Common myeloid progenitor, CD34-positive (primary cell): ENCODE measurements at regions not wholly inside any gene's neighbourhood (a gene's known extent, or its start where the extent isn't known, plus 50 kb on each side); places are given as distances from the start of the nearest gene placed in this dataset.

ENCODE experiments used
- CTCF ChIA-PET: fragments of 350-600 bp; sonication (Branson Sonifier 250); formaldehyde crosslinking; loops from one replicate; lab custom pipeline; 2021; ENCODE audit warnings: antibody characterized with exemption; lab: Charles Lee
- POLR2A ChIA-PET: fragments of 350-600 bp; sonication (Branson Sonifier 250); formaldehyde crosslinking; loops from one replicate; lab custom pipeline; 2021; ENCODE audit warnings: antibody characterized with exemption; lab: Charles Lee
- DNase-seq, 3 donors: peaks; one replicate each; pipeline versions ENCODE4 v3.0.0 to v3.0.0-alpha.2; 2013
- H3K27ac ChIP-seq, 2 experiments: 1 replicate in 1 of 2; 2 replicates in 1 of 2; pipeline ENCODE4 v1.7.0; 2013; ENCODE audit warnings: inconsistent platforms in 2 of 2, low read length in 2 of 2, mild to moderate bottlenecking in 2 of 2, low read depth in 1 of 2, moderate library complexity in 1 of 2; ENCODE audit not compliant: severe bottlenecking in 2 of 2, insufficient read depth in 1 of 2, poor library complexity in 1 of 2
- H3K27me3 ChIP-seq, 5 experiments: replicated peaks in 2 of 5; 1 replicate in 3 of 5; 2 replicates in 2 of 5; pipeline versions ENCODE4 v1.6.1 to v1.7.0; 2013; ENCODE audit warnings: low read length in 4 of 5, mild to moderate bottlenecking in 2 of 5, moderate library complexity in 2 of 5, inconsistent platforms in 1 of 5; ENCODE audit not compliant: insufficient read depth in 5 of 5, control insufficient read depth in 4 of 5
- H3K36me3 ChIP-seq, 4 experiments: 1 replicate in 2 of 4; 2 replicates in 2 of 4; pipeline versions ENCODE4 v1.6.1 to v1.7.0; 2013; ENCODE audit warnings: low read length in 3 of 4, control low read depth in 1 of 4, mild to moderate bottlenecking in 1 of 4; ENCODE audit not compliant: control insufficient read depth in 4 of 4, insufficient read depth in 4 of 4
- H3K4me1 ChIP-seq, 4 experiments: 1 replicate in 3 of 4; 2 replicates in 1 of 4; pipeline versions ENCODE4 v1.6.1 to v1.7.1; 2013; ENCODE audit warnings: low read length in 3 of 4, mild to moderate bottlenecking in 3 of 4, control low read depth in 1 of 4, inconsistent platforms in 1 of 4, moderate library complexity in 1 of 4; ENCODE audit not compliant: control insufficient read depth in 4 of 4, insufficient read depth in 4 of 4; ENCODE audit errors: control extremely low read depth in 1 of 4
- H3K4me3 ChIP-seq, 7 experiments: 1 replicate in 4 of 7; 2 replicates in 3 of 7; pipeline versions ENCODE4 v1.5.1 to v1.7.0; 2013; ENCODE audit warnings: mild to moderate bottlenecking in 7 of 7, low read length in 6 of 7, moderate library complexity in 6 of 7, inconsistent platforms in 2 of 7, low read depth in 2 of 7, control low read depth in 1 of 7; ENCODE audit not compliant: insufficient read depth in 4 of 7, control insufficient read depth in 1 of 7; ENCODE audit errors: extremely low read depth in 1 of 7
- H3K9me3 ChIP-seq, 5 experiments: 1 replicate in 4 of 5; 2 replicates in 1 of 5; pipeline versions ENCODE4 v1.6.1 to v1.7.1; 2013; ENCODE audit warnings: low read length in 4 of 5, mild to moderate bottlenecking in 2 of 5, inconsistent platforms in 1 of 5, low read depth in 1 of 5, moderate library complexity in 1 of 5; ENCODE audit not compliant: control insufficient read depth in 4 of 5, insufficient read depth in 2 of 5; ENCODE audit errors: control extremely low read depth in 1 of 5
- WGBS: methylation state at CpG from one replicate; pipeline ENCODE4 v1.1.5; 2013; ENCODE audit not compliant: insufficient coverage; 5-methylcytosine and 5-hydroxymethylcytosine counted together

DNA sequence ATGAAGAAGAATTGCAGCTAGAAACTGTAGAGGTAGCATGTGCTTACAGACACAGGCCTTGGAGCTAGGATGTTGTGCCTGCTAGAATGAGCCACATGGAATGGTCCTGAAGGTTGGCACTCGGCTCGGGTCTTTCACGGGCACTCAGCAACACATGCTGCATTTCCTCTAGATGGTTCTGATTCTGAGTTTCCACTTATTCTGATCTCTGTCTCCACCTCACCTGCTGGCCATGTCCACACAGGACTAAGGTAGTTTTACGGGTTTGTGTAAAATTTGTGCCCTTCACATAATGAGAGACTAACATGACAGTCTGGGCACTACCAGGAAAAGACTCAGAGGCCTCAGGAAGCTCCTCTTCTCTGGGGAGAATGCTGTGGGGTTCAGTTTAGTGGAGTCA lies 444.8 kb upstream of the MKI67 start:
- Histone ChIP-seq H3K36me3 (no peaks in the 10 kb centered on the region), H3K27me3 (peaks cover 0 to 49% (median 2%) of the 10 kb centered on the region in 5 experiments), H3K27ac (no peak overlapping the region), H3K4me1 (no peaks in the 10 kb centered on the region), H3K9me3 (no peaks in the 10 kb centered on the region), H3K4me3 (no peak overlapping the region)
- DNase-seq = no peak
- CTCF ChIA-PET = no interaction called here
- WGBS = 92% methylated on average over 4 of the region's 4 CpGs
- POLR2A ChIA-PET = no interaction called here

GRCh38 chr10:128571745-128572144 lies 445.5 kb upstream of the MKI67 start:
- H3K4me3 ChIP-seq = no peak overlapping the region
- no peaks in the 10 kb centered on the region for H3K4me1 ChIP-seq
- peaks cover 0 to 52% (median 2%) of the 10 kb centered on the region in 5 experiments for H3K27me3 ChIP-seq
- H3K36me3 ChIP-seq = no peaks in the 10 kb centered on the region
- ChIA-PET CTCF (no interaction called here), POLR2A (no interaction called here)
- WGBS = no CpG with 5 or more reads among the region's 3 CpGs
- no peaks in the 10 kb centered on the region for H3K9me3 ChIP-seq
- H3K27ac ChIP-seq = no peak overlapping the region
- DNase-seq = no peak

- ChIA-PET POLR2A (no interaction called here), CTCF (interaction anchor here (1.2 kb wide), 1 partner anchor 10 kb away, joined by 3 read pairs; no protein-coding TSS in a partner anchor)
- no peak for DNase-seq
- Histone ChIP-seq H3K36me3 (no peaks in the 10 kb centered on the region), H3K9me3 (no peaks in the 10 kb centered on the region), H3K4me3 (no peak overlapping the region), H3K4me1 (no peaks in the 10 kb centered on the region), H3K27me3 (peaks cover 0 to 47% (median 3%) of the 10 kb centered on the region in 5 experiments), H3K27ac (no peak overlapping the region)
- 77% methylated on average over 6 of the region's 7 CpGs for WGBS
Observed at GRCh38 chr10:128572696-128573095, 446.5 kb upstream of the MKI67 start.

DNA sequence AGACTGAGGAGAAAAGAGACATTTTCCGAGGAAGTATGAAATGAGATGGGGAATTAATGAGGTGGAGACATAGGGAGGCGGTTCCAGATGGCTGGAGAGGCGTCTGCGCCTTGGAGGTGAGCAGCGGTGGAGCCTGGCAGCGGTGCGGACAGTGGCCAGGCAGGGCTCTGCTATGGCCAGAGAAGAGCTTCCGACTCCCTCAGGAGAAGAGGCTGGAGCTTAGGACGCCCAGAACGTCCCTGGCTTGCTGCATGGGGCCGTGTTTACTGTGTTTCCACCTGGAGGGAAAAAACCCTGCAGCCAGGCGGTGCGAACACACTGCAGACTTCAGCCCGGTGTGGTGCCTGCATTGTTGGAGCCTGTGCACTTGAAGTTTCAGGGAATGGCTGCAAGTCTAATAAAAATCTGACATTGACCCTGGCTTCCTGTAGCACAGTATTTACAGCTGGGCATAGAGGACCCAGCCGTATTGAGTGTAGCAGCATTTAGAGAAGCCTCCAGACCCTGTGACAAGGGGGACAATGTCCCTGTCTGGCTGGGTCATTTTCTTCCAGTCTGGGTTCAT lies 447.1 kb upstream of the MKI67 start:
- no peaks in the 10 kb centered on the region for H3K9me3 ChIP-seq
- POLR2A ChIA-PET = no interaction called here
- WGBS = 95% methylated on average over 12 of the region's 15 CpGs
- no peak for DNase-seq
- no peak overlapping the region for H3K27ac ChIP-seq
- H3K27me3 ChIP-seq = peaks cover 0 to 53% (median 3%) of the 10 kb centered on the region in 5 experiments
- no peaks in the 10 kb centered on the region for H3K36me3 ChIP-seq
- H3K4me3 ChIP-seq = no peak overlapping the region
- CTCF ChIA-PET = interaction anchor here (1.2 kb wide), 1 partner anchor 11 kb away, joined by 3 read pairs; no protein-coding TSS in a partner anchor
- no peaks in the 10 kb centered on the region for H3K4me1 ChIP-seq

DNA sequence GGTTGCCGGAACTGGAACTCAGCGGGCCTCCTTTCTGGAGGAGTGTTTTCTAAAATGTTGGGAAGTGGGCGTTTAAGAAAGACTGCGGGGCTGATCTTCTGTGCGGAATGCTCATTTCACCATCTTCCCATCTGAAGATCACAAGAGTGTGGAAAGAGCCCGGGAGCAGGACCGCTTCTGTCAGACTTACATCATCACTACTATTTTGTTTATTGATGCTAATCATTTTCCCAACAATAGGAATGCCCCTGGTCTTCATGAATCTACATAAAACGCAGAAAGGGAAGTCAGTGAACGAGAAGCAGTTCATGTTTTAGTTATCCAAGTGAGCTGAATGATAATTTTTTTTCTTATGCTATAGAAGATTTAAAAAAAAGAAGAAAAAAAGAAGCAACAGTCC lies 447.8 kb upstream of the MKI67 start:
- WGBS = 92% methylated on average over 2 of the region's 9 CpGs
- POLR2A ChIA-PET = no interaction called here
- DNase-seq = no peak
- CTCF ChIA-PET = interaction anchor here (1.2 kb wide), 1 partner anchor 11 kb away, joined by 3 read pairs; no protein-coding TSS in a partner anchor
- H3K9me3 ChIP-seq = no peaks in the 10 kb centered on the region
- no peaks in the 10 kb centered on the region for H3K4me1 ChIP-seq
- no peak overlapping the region for H3K27ac ChIP-seq
- peaks cover 0 to 51% (median 3%) of the 10 kb centered on the region in 5 experiments for H3K27me3 ChIP-seq
- no peak overlapping the region for H3K4me3 ChIP-seq
- no peaks in the 10 kb centered on the region for H3K36me3 ChIP-seq

GRCh38 chr10:128574581-128575210 lies 448.5 kb upstream of the MKI67 start:
- H3K9me3 ChIP-seq = no peaks in the 10 kb centered on the region
- H3K36me3 ChIP-seq = no peaks in the 10 kb centered on the region
- H3K27me3 ChIP-seq = peaks cover 0 to 44% (median 3%) of the 10 kb centered on the region in 5 experiments
- H3K4me1 ChIP-seq = peaks cover 0 to 5% (median 0%) of the 10 kb centered on the region in 4 experiments
- DNase-seq = no peak
- H3K4me3 ChIP-seq = no peak overlapping the region
- ChIA-PET POLR2A (no interaction called here), CTCF (no interaction called here)
- 78% methylated on average over 12 of the region's 16 CpGs for WGBS
- no peak overlapping the region for H3K27ac ChIP-seq

DNA sequence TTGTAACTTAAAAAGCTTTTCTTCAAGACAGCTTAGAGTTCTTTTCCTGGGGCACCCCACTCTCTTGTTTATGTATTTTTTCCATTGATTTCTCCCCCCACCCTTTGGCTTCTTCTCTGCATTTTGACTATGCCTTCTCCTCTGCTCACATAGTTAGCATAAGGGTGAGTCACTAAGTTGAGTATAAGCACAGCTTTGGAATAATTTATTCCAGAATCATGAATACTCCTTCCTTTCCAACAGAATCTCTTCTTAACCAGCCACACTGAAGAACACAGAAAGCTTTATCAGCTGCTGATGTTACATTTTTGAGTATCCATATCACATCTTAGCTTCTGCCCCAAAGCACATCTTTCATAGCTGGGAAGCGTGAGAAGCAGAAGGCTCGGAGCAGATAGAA lies 449.5 kb upstream of the MKI67 start:
- Histone ChIP-seq H3K9me3 (no peaks in the 10 kb centered on the region), H3K36me3 (no peaks in the 10 kb centered on the region), H3K4me1 (peaks cover 0 to 9% (median 0%) of the 10 kb centered on the region in 4 experiments), H3K27ac (no peak overlapping the region), H3K27me3 (peaks cover 0 to 40% (median 3%) of the 10 kb centered on the region in 5 experiments), H3K4me3 (no peak overlapping the region)
- 90% methylated on average over 2 of the region's 2 CpGs for WGBS
- ChIA-PET CTCF (no interaction called here), POLR2A (no interaction called here)
- no peak for DNase-seq
